Activated CD8-positive, alpha-beta T cell treated with anti-CD3 and anti-CD28 coated beads for 36 hours (primary cell): ENCODE measurements at regions not wholly inside any gene's neighbourhood (a gene's known extent, or its start where the extent isn't known, plus 50 kb on each side); places are given as distances from the start of the nearest gene placed in this dataset.

Source experiments
- ATAC-seq: fragments of 200-7000 bp; cut with Tn5 transposase; one replicate; pipeline ENCODE4 v1.10.0; 2021; ENCODE audit warnings: mild to moderate bottlenecking, moderate library complexity
- CTCF ChIA-PET: fragments of 350-600 bp; sonication (Branson Sonifier 250); formaldehyde crosslinking; loops from one replicate; lab custom pipeline; 2021; ENCODE audit warnings: antibody characterized with exemption; lab: Charles Lee
- POLR2A ChIA-PET: fragments of 350-600 bp; sonication (Branson Sonifier 250); formaldehyde crosslinking; loops from one replicate; lab custom pipeline; 2021; ENCODE audit warnings: antibody characterized with exemption; lab: Charles Lee
- DNase-seq: peaks from one replicate; pipeline ENCODE4 v3.0.0-alpha.2; 2020
- H3K27ac Mint-ChIP-seq: one replicate; pipeline ENCODE4 v1.8.0; 2021; ENCODE audit warnings: mild to moderate bottlenecking, mixed read lengths
- H3K27me3 Mint-ChIP-seq: one replicate; pipeline ENCODE4 v1.8.0; 2021; ENCODE audit warnings: mixed read lengths
- H3K36me3 Mint-ChIP-seq: one replicate; pipeline ENCODE4 v1.8.0; 2021; ENCODE audit warnings: low read depth, mixed read lengths
- H3K4me1 Mint-ChIP-seq: one replicate; pipeline ENCODE4 v1.8.0; 2021; ENCODE audit warnings: low read depth, mixed read lengths
- H3K4me3 Mint-ChIP-seq: one replicate; pipeline ENCODE4 v1.8.0; 2021; ENCODE audit warnings: mild to moderate bottlenecking, moderate library complexity, mixed read lengths
- H3K9me3 Mint-ChIP-seq: one replicate; pipeline ENCODE4 v1.8.0; 2021; ENCODE audit warnings: mixed read lengths
- CTCF ChIP-seq: fragments of 200-600 bp; IDR thresholded peaks from one replicate; pipeline ENCODE4 v1.8.0; 2022; ENCODE audit warnings: antibody characterized with exemption, mild to moderate bottlenecking
- intact Hi-C: fragments of 100-400 bp; cut with micrococcal nuclease; formaldehyde crosslinking; loops from one replicate; pipeline ENCODE4 v1.10.0; 2022

GRCh38 chr12:98343002-98343567 is 172.3 kb upstream of the TMPO start:
- H3K4me3 Mint-ChIP-seq: no peak overlapping the region
- H3K9me3 Mint-ChIP-seq: no peaks in the 10 kb centered on the region
- TF ChIP-seq CTCF: no peak
- ChIA-PET CTCF (interaction anchor here (0.9 kb wide), 1 partner anchor 382 kb away, joined by 3 read pairs; no protein-coding TSS in a partner anchor), POLR2A (no interaction called here)
- ATAC-seq: no peak
- intact Hi-C loops: no loop called here
- no peak overlapping the region for H3K27ac Mint-ChIP-seq
- DNase-seq: no peak
- H3K36me3 Mint-ChIP-seq: no peaks in the 10 kb centered on the region
- H3K27me3 Mint-ChIP-seq: peaks cover 10% of the 10 kb centered on the region
- no peaks in the 10 kb centered on the region for H3K4me1 Mint-ChIP-seq

GRCh38 chr12:98344046-98344930 is 171.1 kb upstream of the TMPO start:
- ChIA-PET CTCF (no interaction called here), POLR2A (no interaction called here)
- H3K36me3 Mint-ChIP-seq: no peaks in the 10 kb centered on the region
- no peak for DNase-seq
- no peak overlapping the region for H3K27ac Mint-ChIP-seq
- no peaks in the 10 kb centered on the region for H3K9me3 Mint-ChIP-seq
- H3K4me1 Mint-ChIP-seq: no peaks in the 10 kb centered on the region
- intact Hi-C loops: no loop called here
- H3K4me3 Mint-ChIP-seq: no peak overlapping the region
- TF ChIP-seq CTCF: no peak
- peaks cover 9% of the 10 kb centered on the region for H3K27me3 Mint-ChIP-seq
- no peak for ATAC-seq

GRCh38 chr12:98345308-98345876 is 170.0 kb upstream of the TMPO start:
- intact Hi-C loops: no loop called here
- Mint-ChIP-seq H3K27me3 (peaks cover 9% of the 10 kb centered on the region), H3K9me3 (no peaks in the 10 kb centered on the region), H3K27ac (no peak overlapping the region), H3K4me3 (no peak overlapping the region), H3K4me1 (no peaks in the 10 kb centered on the region), H3K36me3 (no peaks in the 10 kb centered on the region)
- POLR2A ChIA-PET: no interaction called here
- no peak for TF ChIP-seq CTCF
- no peak for ATAC-seq
- CTCF ChIA-PET: no interaction called here
- no peak for DNase-seq

- Mint-ChIP-seq H3K27ac (no peak overlapping the region), H3K27me3 (peaks cover 3% of the 10 kb centered on the region), H3K4me3 (no peak overlapping the region), H3K36me3 (no peaks in the 10 kb centered on the region), H3K9me3 (no peaks in the 10 kb centered on the region), H3K4me1 (peaks cover 2% of the 10 kb centered on the region)
- ChIA-PET CTCF (no interaction called here), POLR2A (interaction anchor here (0.7 kb wide), 1 partner anchor 1238 kb away, joined by 3 read pairs; no protein-coding TSS in a partner anchor)
- DNase-seq: no peak
- TF ChIP-seq CTCF: no peak
- intact Hi-C loops: no loop called here
- no peak for ATAC-seq
These were observed 164.3 kb upstream of the TMPO start for GRCh38 chr12:98351089-98351488.

- H3K4me3 Mint-ChIP-seq: no peak overlapping the region
- DNase-seq (no peak), ATAC-seq (no peak)
- H3K9me3 Mint-ChIP-seq: no peaks in the 10 kb centered on the region
- H3K36me3 Mint-ChIP-seq: no peaks in the 10 kb centered on the region
- POLR2A ChIA-PET: no interaction called here
- intact Hi-C loops: no loop called here
- no peak for TF ChIP-seq CTCF
- CTCF ChIA-PET: no interaction called here
- H3K27ac Mint-ChIP-seq: no peak overlapping the region
- H3K4me1 Mint-ChIP-seq: peaks cover 2% of the 10 kb centered on the region
- H3K27me3 Mint-ChIP-seq: peaks cover 3% of the 10 kb centered on the region
These were observed 163.6 kb upstream of the TMPO start for GRCh38 chr12:98351784-98352183.
